ENCODE measurements at regions not wholly inside any gene's neighbourhood (a gene's known extent, or its start where the extent isn't known, plus 50 kb on each side); places are given as distances from the start of the nearest gene placed in this dataset.

- no peak for TF ChIP-seq CTCF (IDR thresholded peaks at IDR 0.05; ENCODE audit: extremely low read depth, missing control alignments)
- no peak for DNase-seq (ENCODE audit: low spot score)
Measured at GRCh38 chr14:22081337-22081736, 407.7 kb upstream of the OR4E1 start.

GRCh38 chr14:22079766-22080165 is 406.1 kb upstream of the OR4E1 start:
- no peak for DNase-seq (ENCODE audit: low spot score)
- no peak for TF ChIP-seq CTCF (IDR thresholded peaks at IDR 0.05; ENCODE audit: extremely low read depth, missing control alignments)

GRCh38 chr14:22073801-22074200 is 400.2 kb upstream of the OR4E1 start:
- no peak for TF ChIP-seq CTCF (IDR thresholded peaks at IDR 0.05; ENCODE audit: extremely low read depth, missing control alignments)

GRCh38 chr14:22071006-22071405 is 397.4 kb upstream of the OR4E1 start:
- DNase-seq (ENCODE audit: low spot score) = peak; percentile 16

More at GRCh38 chr14:22073801-22074200, 400.2 kb upstream of the OR4E1 start:
- DNase-seq (ENCODE audit: low spot score) = no peak

GRCh38 chr14:22070119-22070982 is 396.7 kb upstream of the OR4E1 start:
- peak; percentile 19 for DNase-seq (ENCODE audit: low spot score)
- no peak for TF ChIP-seq CTCF (IDR thresholded peaks at IDR 0.05; ENCODE audit: extremely low read depth, missing control alignments)

More at GRCh38 chr14:22071006-22071405, 397.4 kb upstream of the OR4E1 start:
- no peak for TF ChIP-seq CTCF (IDR thresholded peaks at IDR 0.05; ENCODE audit: extremely low read depth, missing control alignments)

GRCh38 chr14:22065347-22065746 is 391.7 kb upstream of the OR4E1 start:
- no peak for TF ChIP-seq CTCF (IDR thresholded peaks at IDR 0.05; ENCODE audit: extremely low read depth, missing control alignments)
- DNase-seq (ENCODE audit: low spot score) = no peak

- no peak for TF ChIP-seq CTCF (IDR thresholded peaks at IDR 0.05; ENCODE audit: extremely low read depth, missing control alignments)
- DNase-seq (ENCODE audit: low spot score) = no peak
Measured at GRCh38 chr14:22059201-22059600, 385.6 kb upstream of the OR4E1 start.
